ENCODE measurements at regions not wholly inside any gene's neighbourhood (a gene's known extent, or its start where the extent isn't known, plus 50 kb on each side); places are given as distances from the start of the nearest gene placed in this dataset.

DNA sequence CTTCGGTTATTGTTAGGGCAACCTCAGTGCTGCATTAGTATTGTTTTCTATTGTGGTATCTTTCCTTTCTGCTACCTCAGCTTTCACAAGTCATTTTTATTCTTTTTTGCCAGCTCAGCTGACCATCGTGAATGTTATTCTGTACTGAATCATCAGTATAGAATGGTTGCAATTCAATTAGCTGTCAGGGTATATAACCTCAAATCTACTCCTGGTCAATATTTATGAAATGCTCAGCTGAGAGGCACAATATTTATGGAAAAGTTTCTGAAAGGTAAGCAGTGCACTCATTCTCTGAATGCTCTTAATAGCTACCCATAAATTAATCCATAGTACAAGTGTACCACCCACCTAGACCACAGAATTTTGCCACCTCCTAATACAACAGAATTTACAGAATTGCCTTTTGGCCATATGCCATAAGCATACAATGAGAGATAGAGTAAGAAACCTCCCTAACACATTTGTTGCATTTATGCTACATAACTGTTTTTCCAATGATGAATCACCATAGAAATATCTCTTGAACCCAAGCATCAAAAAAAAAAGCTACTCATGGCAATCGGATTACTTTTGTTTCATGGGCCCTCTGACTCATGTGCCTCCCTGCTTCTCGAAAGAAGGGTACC, 732.6 kb upstream of the CHRM3 start:
- H3K9me3 ChIP-seq (replicated peaks in 1 of 3): peaks cover 0 to 5% (median 0%) of the 10 kb centered on the region in 3 donors
- no peak overlapping the region for H3K27ac ChIP-seq
- no peak overlapping the region for H3K4me3 ChIP-seq
- H3K4me1 ChIP-seq (replicated peaks in 1 of 2): no peaks in the 10 kb centered on the region
- intact Hi-C loops (cut with DNase I): no loop called here
- DNase-seq: no peak
- no peaks in the 10 kb centered on the region for H3K36me3 ChIP-seq (replicated peaks in 1 of 2)
- 66 to 75% (median 69%) methylated on average over 4 of the region's 4 CpGs for WGBS, 4 donors
- no peaks in the 10 kb centered on the region for H3K27me3 ChIP-seq
- no peak for TF ChIP-seq CTCF (IDR thresholded peaks at IDR 0.05)
- no peak for TF ChIP-seq POLR2A (IDR thresholded peaks at IDR 0.05)

- Histone ChIP-seq H3K27ac (no peak overlapping the region), H3K4me3 (no peak overlapping the region), H3K36me3 (replicated peaks in 1 of 2) (no peaks in the 10 kb centered on the region), H3K9me3 (replicated peaks in 1 of 3) (peaks cover 0 to 5% (median 0%) of the 10 kb centered on the region in 3 donors), H3K27me3 (no peaks in the 10 kb centered on the region), H3K4me1 (replicated peaks in 1 of 2) (no peaks in the 10 kb centered on the region)
- no peak for DNase-seq
- intact Hi-C loops (cut with DNase I): no loop called here
- TF ChIP-seq POLR2A (IDR thresholded peaks at IDR 0.05): no peak
- TF ChIP-seq CTCF (IDR thresholded peaks at IDR 0.05): no peak
- 76 to 86% (median 79%) methylated on average over 7 of the region's 7 CpGs for WGBS, 4 donors
Measured at GRCh38 chr1:238652346-238652968, 733.9 kb upstream of the CHRM3 start.

GRCh38 chr1:238649200-238649599, 737.2 kb upstream of the CHRM3 start:
- intact Hi-C loops (cut with DNase I): no loop called here
- DNase-seq: no peak
- Histone ChIP-seq H3K36me3 (replicated peaks in 1 of 2) (no peaks in the 10 kb centered on the region), H3K9me3 (replicated peaks in 1 of 3) (no peaks in the 10 kb centered on the region), H3K4me3 (no peak overlapping the region), H3K4me1 (replicated peaks in 1 of 2) (no peaks in the 10 kb centered on the region), H3K27ac (no peak overlapping the region), H3K27me3 (no peaks in the 10 kb centered on the region)
- no peak for TF ChIP-seq POLR2A (IDR thresholded peaks at IDR 0.05)
- no peak for TF ChIP-seq CTCF (IDR thresholded peaks at IDR 0.05)

- H3K27ac ChIP-seq: no peak overlapping the region
- TF ChIP-seq POLR2A (IDR thresholded peaks at IDR 0.05) (no peak), CTCF (IDR thresholded peaks at IDR 0.05) (no peak)
- H3K9me3 ChIP-seq (replicated peaks in 1 of 3): no peaks in the 10 kb centered on the region
- no peaks in the 10 kb centered on the region for H3K4me1 ChIP-seq (replicated peaks in 1 of 2)
- H3K27me3 ChIP-seq: no peaks in the 10 kb centered on the region
- no peak for DNase-seq
- no peaks in the 10 kb centered on the region for H3K36me3 ChIP-seq (replicated peaks in 1 of 2)
- 80 to 90% (median 81%) methylated on average over 4 of the region's 4 CpGs for WGBS, 4 donors
- no peak overlapping the region for H3K4me3 ChIP-seq
- intact Hi-C loops (cut with DNase I): no loop called here
Measured at GRCh38 chr1:238648751-238649150, 737.6 kb upstream of the CHRM3 start.

Data from adrenal gland (tissue), 9 donors.